ENCODE measurements at regions not wholly inside any gene's neighbourhood (a gene's known extent, or its start where the extent isn't known, plus 50 kb on each side); places are given as distances from the start of the nearest gene placed in this dataset.

DNA sequence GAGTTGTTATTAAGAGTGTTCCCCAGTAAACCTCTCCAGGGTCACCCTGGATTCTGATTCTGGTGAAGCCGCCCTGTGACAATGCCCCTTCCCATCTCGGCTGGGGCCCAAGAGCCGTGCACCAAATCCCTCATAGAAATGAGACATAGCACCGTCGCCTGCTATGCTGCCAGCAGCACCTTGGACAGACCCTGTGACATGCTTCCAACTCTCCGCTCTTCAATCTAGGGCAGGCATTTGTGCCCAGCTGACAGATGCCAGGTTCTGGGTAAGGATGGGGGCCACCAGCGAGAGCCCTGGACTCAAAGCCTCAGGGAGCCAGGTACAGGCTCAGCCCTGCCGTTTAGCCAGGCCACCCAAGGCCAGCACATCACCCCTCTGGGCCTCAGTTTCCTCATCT lies 55.8 kb upstream of the TCF20 start:
- Histone ChIP-seq H3K27me3 (replicated peaks; ENCODE audit: control insufficient read depth, insufficient read depth, low read length) (no peaks in the 10 kb centered on the region), H3K4me3 (ENCODE audit: low read depth, low read length) (no peak overlapping the region), H3K36me3 (ENCODE audit: control insufficient read depth, insufficient read depth, low read length) (no peaks in the 10 kb centered on the region; the same call in 1 of the 2 replicates), H3K9me3 (no peaks in the 10 kb centered on the region), H3K4me1 (no peaks in the 10 kb centered on the region)
- no peak for DNase-seq
- H3K27me3 Mint-ChIP-seq (ENCODE audit: insufficient read depth, unreplicated experiment): no peaks in the 10 kb centered on the region
- no TSS peak for BruUV-seq (replicated peaks)
- POLR2A ChIA-PET: no interaction called here
- intact Hi-C loops (cut with micrococcal nuclease; ENCODE audit: unreplicated experiment): no loop called here
- H3K9me3 Mint-ChIP-seq (ENCODE audit: unreplicated experiment): no peaks in the 10 kb centered on the region
- H3K4me1 Mint-ChIP-seq (ENCODE audit: low read depth, unreplicated experiment): peaks cover 7% of the 10 kb centered on the region
- TF ChIP-seq, protein P1, sequence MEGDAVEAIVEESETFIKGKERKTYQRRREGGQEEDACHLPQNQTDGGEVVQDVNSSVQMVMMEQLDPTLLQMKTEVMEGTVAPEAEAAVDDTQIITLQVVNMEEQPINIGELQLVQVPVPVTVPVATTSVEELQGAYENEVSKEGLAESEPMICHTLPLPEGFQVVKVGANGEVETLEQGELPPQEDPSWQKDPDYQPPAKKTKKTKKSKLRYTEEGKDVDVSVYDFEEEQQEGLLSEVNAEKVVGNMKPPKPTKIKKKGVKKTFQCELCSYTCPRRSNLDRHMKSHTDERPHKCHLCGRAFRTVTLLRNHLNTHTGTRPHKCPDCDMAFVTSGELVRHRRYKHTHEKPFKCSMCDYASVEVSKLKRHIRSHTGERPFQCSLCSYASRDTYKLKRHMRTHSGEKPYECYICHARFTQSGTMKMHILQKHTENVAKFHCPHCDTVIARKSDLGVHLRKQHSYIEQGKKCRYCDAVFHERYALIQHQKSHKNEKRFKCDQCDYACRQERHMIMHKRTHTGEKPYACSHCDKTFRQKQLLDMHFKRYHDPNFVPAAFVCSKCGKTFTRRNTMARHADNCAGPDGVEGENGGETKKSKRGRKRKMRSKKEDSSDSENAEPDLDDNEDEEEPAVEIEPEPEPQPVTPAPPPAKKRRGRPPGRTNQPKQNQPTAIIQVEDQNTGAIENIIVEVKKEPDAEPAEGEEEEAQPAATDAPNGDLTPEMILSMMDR (IDR thresholded peaks at IDR 0.05; ENCODE audit: insufficient read depth in 1 of 2, low read depth in 1 of 2, low read length in 1 of 2, severe bottlenecking in 1 of 2, unreplicated experiment in 1 of 2): no peak
- H3K27ac Mint-ChIP-seq (ENCODE audit: unreplicated experiment): no peak overlapping the region
- CTCF ChIA-PET: no interaction called here
- H3K36me3 Mint-ChIP-seq (ENCODE audit: insufficient read depth, unreplicated experiment): peaks cover 4% of the 10 kb centered on the region
- H3K4me3 Mint-ChIP-seq (ENCODE audit: unreplicated experiment): no peak overlapping the region

DNA sequence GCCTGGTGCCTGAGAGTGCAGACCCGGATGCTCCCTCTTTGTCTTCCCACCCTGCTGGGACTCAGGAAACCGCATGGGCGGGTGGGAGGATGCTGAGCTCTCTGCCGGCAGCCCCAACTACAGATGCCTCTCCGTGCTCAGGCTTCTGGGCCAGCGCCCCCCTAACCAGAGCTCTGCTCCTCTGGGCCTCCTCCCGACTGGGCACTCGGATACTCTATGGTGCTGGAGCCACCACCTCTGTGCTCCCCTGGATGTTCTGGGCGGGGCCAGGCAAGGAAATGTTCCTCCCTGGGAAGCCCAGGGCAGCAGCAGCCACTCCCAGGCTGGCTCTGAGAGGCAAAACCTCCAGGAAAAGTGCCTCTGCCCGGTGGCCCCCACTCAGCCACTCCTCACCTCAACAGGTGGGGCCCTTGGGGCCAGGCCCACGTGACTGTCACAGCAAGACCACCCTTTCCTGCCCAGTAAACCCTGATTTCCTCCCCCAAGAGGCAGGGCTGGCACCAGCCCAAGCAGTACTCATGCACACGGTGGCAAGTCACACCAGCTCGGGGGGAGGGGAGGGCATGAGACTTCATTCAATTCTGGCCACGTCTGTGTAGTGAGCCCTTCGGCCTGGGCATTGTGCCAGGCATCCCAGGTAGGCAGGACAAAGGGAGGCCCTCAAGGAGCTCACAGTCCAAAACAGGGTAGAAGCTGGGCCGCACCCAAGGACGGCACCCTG lies 54.7 kb upstream of the TCF20 start:
- POLR2A ChIA-PET: no interaction called here
- no peak for DNase-seq
- no TSS peak for BruUV-seq (replicated peaks)

DNA sequence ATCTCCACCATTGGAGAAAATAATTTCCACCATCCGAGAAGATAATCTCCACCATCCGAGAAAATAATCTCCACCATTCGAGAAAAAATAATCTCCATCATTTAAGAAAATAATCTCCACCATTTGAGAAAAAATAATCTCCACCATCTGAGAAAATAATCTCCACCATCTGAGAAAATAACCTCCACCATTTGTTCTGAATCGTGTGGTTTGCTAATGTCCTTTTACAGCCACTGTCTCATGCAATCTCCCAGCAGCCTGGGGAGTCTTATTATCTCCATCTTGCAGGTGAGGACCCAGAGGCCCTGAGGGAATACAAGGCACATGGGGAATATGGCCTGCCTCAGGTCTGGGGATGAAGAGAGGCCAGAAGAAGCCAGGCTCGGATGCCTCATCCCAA lies 54.1 kb upstream of the TCF20 start:
- H3K9me3 Mint-ChIP-seq (ENCODE audit: unreplicated experiment): no peaks in the 10 kb centered on the region
- no peaks in the 10 kb centered on the region for H3K27me3 ChIP-seq (replicated peaks; ENCODE audit: control insufficient read depth, insufficient read depth, low read length)
- POLR2A ChIA-PET: no interaction called here
- no peak overlapping the region for H3K4me3 Mint-ChIP-seq (ENCODE audit: unreplicated experiment)
- peaks cover 4% of the 10 kb centered on the region for H3K36me3 Mint-ChIP-seq (ENCODE audit: insufficient read depth, unreplicated experiment)
- no peaks in the 10 kb centered on the region for H3K9me3 ChIP-seq
- H3K4me1 ChIP-seq: peaks cover 13% of the 10 kb centered on the region; the same call in 1 of the 2 replicates
- H3K36me3 ChIP-seq (ENCODE audit: control insufficient read depth, insufficient read depth, low read length): no peaks in the 10 kb centered on the region; the same call in 1 of the 2 replicates
- H3K27ac Mint-ChIP-seq (ENCODE audit: unreplicated experiment): no peak overlapping the region
- no peaks in the 10 kb centered on the region for H3K27me3 Mint-ChIP-seq (ENCODE audit: insufficient read depth, unreplicated experiment)
- TF ChIP-seq, protein P1 (IDR thresholded peaks at IDR 0.05; ENCODE audit: insufficient read depth in 1 of 2, low read depth in 1 of 2, low read length in 1 of 2, severe bottlenecking in 1 of 2, unreplicated experiment in 1 of 2): no peak
- CTCF ChIA-PET: no interaction called here
- no TSS peak for BruUV-seq (replicated peaks)
- peaks cover 17% of the 10 kb centered on the region for H3K4me1 Mint-ChIP-seq (ENCODE audit: low read depth, unreplicated experiment)
- DNase-seq: no peak
- H3K4me3 ChIP-seq (ENCODE audit: low read depth, low read length): no peak overlapping the region
- intact Hi-C loops (cut with micrococcal nuclease; ENCODE audit: unreplicated experiment): no loop called here

More for the DNA sequence above, 54.7 kb upstream of the TCF20 start:
- H3K27me3 Mint-ChIP-seq (ENCODE audit: insufficient read depth, unreplicated experiment): no peaks in the 10 kb centered on the region
- TF ChIP-seq, protein P1 (IDR thresholded peaks at IDR 0.05; ENCODE audit: insufficient read depth in 1 of 2, low read depth in 1 of 2, low read length in 1 of 2, severe bottlenecking in 1 of 2, unreplicated experiment in 1 of 2): no peak
- CTCF ChIA-PET: no interaction called here
- H3K27me3 ChIP-seq (replicated peaks; ENCODE audit: control insufficient read depth, insufficient read depth, low read length): no peaks in the 10 kb centered on the region
- peaks cover 11% of the 10 kb centered on the region; the same call in 1 of the 2 replicates for H3K4me1 ChIP-seq
- H3K4me3 Mint-ChIP-seq (ENCODE audit: unreplicated experiment): no peak overlapping the region
- H3K4me1 Mint-ChIP-seq (ENCODE audit: low read depth, unreplicated experiment): peaks cover 12% of the 10 kb centered on the region
- no peaks in the 10 kb centered on the region; the same call in 1 of the 2 replicates for H3K36me3 ChIP-seq (ENCODE audit: control insufficient read depth, insufficient read depth, low read length)
- no peaks in the 10 kb centered on the region for H3K9me3 ChIP-seq
- H3K9me3 Mint-ChIP-seq (ENCODE audit: unreplicated experiment): no peaks in the 10 kb centered on the region
- H3K27ac Mint-ChIP-seq (ENCODE audit: unreplicated experiment): no peak overlapping the region
- H3K4me3 ChIP-seq (ENCODE audit: low read depth, low read length): no peak overlapping the region
- intact Hi-C loops (cut with micrococcal nuclease; ENCODE audit: unreplicated experiment): no loop called here
- peaks cover 4% of the 10 kb centered on the region for H3K36me3 Mint-ChIP-seq (ENCODE audit: insufficient read depth, unreplicated experiment)
